Erythroblast (primary cell): ENCODE measurements at regions not wholly inside any gene's neighbourhood (a gene's known extent, or its start where the extent isn't known, plus 50 kb on each side); places are given as distances from the start of the nearest gene placed in this dataset.

Experiments used
- GATA1 ChIP-seq: IDR thresholded peaks from 2 replicates; pipeline ENCODE4 v1.6.1; 2011; ENCODE audit warnings: low read depth, mild to moderate bottlenecking, control low read depth, low read length, moderate library complexity
- POLR2A ChIP-seq: IDR thresholded peaks from 2 replicates; pipeline ENCODE4 v1.6.1; 2011; ENCODE audit warnings: mild to moderate bottlenecking, low read length

DNA sequence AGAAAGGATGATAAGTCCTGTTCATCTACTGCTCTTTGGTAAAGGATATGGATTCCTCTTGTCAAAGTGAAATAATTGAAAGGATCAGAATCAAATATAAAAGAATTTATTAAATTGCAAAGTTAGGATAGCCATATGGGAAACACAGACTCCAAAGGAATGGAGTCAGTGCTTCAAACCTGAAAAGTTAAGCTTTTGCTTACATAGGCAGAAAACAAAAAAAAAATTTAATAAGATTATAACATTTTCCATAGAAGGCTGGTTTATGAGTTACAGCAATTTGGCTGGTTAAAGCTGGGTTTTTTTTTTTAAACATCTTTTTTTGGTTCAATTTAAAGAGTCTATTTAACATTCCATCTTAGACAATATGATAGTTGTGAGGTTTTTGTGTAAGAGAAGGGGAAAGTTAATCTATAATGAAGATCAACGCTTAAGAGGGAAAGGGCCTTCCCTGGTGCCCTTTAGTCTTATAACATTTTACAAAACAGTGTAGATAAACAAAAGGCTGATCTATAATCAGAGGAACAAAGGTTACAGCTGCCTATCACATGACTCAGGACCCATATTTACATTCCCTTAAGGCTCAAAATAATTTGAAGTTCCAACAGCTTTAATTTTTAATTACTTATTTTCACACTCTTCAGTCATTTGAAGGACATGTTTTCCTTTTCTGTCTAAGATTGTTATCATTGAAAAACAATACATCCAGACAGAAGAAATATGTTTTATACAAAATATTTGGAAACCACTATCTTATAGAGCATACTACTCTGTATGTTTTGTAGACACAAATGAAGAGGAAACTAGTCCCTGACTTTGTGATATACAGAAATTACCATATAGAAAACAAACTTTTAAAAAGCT is 234.3 kb upstream of the MBL2 start:
- TF ChIP-seq POLR2A (no peak), GATA1 (no peak)
